ENCODE measurements at regions not wholly inside any gene's neighbourhood (a gene's known extent, or its start where the extent isn't known, plus 50 kb on each side); places are given as distances from the start of the nearest gene placed in this dataset.

DNA sequence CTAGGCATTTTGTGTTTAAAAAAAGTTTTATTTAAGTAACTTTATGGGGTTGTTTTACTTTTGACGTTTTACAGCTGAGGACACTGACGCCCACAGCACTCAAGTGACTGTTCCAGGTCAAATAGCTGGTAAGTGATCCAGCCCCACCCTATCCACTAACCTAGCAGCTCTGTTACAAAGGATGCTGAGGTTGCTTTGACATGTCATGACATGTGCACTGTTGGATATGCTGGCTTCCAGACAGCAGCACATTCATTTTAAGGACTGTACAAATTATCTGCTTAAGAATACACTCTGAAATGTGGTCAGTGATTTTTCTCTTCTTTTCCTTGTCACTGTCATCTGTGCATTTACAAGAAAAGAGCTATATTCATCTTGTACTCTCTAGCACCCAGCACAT is 417.5 kb downstream of the ZEB2 start:
- H3K4me3 ChIP-seq (ENCODE audit: low read length), result no peak overlapping the region
- no peak for TF ChIP-seq ZNF274 (IDR thresholded peaks at IDR 0.05; ENCODE audit: low read depth, low read length)

- H3K4me3 ChIP-seq (ENCODE audit: low read length), result no peak overlapping the region
- TF ChIP-seq ZNF274 (IDR thresholded peaks at IDR 0.05; ENCODE audit: low read depth, low read length), result no peak
These were observed 420.0 kb downstream of the ZEB2 start for GRCh38 chr2:144099780-144100377.

DNA sequence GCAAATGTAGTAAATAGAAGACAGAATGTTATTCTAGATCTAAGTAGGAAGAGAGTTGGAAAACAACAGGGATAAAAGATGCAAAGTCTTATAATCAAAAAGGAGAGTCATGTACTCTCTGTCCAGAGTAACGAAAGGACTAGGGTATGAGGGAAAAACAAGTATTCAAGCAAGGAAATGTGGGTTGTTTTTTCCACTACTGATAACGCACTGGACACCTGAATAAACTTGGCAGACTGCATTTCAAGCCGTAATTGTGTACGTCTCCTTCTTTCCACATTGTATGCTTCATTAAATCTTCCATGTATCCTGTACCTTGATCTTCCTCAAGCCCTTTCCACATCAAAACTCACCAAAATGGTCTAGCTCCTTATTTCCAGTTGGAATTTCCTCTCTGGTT is 420.6 kb downstream of the ZEB2 start:
- no peak overlapping the region for H3K4me3 ChIP-seq (ENCODE audit: low read length)
- TF ChIP-seq ZNF274 (IDR thresholded peaks at IDR 0.05; ENCODE audit: low read depth, low read length), result no peak

- TF ChIP-seq ZNF274 (IDR thresholded peaks at IDR 0.05; ENCODE audit: low read depth, low read length), result no peak
- no peak overlapping the region for H3K4me3 ChIP-seq (ENCODE audit: low read length)
These were observed 422.3 kb downstream of the ZEB2 start for GRCh38 chr2:144097440-144098225.

GRCh38 chr2:144096531-144096930 is 423.4 kb downstream of the ZEB2 start:
- no peak for TF ChIP-seq ZNF274 (IDR thresholded peaks at IDR 0.05; ENCODE audit: low read depth, low read length)
- no peak overlapping the region for H3K4me3 ChIP-seq (ENCODE audit: low read length)

DNA sequence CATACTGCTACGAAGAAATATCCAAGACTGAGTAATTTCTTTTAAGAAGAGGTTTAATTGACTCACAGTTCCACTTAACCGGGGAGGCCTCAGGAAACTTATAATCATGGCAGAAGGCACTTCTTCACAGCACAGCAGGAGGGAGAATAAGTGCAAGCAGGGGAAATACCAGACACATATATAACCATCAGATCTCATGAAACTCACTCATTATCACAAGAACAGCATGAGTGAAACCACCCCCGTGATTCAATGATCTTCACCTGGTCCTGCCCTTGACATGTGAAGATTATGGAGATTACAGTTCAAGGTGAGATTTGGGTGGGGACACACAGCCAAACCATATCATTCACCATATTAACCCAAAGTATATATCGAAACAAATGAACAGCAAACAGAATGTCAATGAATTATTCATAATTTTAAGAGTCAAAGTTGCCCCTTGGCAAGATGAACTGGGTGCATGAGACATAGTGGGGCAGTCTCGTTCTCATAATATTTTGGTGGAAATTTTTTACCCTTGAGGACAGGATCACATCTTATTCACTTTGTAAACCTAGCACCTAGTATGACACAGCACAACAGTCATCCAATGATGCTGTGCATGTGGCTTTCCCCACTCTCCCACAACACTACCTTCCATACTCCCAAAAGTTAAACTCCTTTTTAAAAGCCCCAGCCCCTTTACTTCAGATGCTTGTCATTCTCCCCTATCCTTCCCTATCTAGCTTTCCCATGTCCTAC is 425.3 kb downstream of the ZEB2 start:
- H3K4me3 ChIP-seq (ENCODE audit: low read length), result no peak overlapping the region
- no peak for TF ChIP-seq ZNF274 (IDR thresholded peaks at IDR 0.05; ENCODE audit: low read depth, low read length)

- no peak overlapping the region for H3K4me3 ChIP-seq (ENCODE audit: low read length)
- no peak for TF ChIP-seq ZNF274 (IDR thresholded peaks at IDR 0.05; ENCODE audit: low read depth, low read length)
These were observed 428.3 kb downstream of the ZEB2 start for GRCh38 chr2:144091622-144092021.

- H3K4me3 ChIP-seq (ENCODE audit: low read length), result no peak overlapping the region
- no peak for TF ChIP-seq ZNF274 (IDR thresholded peaks at IDR 0.05; ENCODE audit: low read depth, low read length)
These were observed 431.1 kb downstream of the ZEB2 start for GRCh38 chr2:144088863-144089262.

DNA sequence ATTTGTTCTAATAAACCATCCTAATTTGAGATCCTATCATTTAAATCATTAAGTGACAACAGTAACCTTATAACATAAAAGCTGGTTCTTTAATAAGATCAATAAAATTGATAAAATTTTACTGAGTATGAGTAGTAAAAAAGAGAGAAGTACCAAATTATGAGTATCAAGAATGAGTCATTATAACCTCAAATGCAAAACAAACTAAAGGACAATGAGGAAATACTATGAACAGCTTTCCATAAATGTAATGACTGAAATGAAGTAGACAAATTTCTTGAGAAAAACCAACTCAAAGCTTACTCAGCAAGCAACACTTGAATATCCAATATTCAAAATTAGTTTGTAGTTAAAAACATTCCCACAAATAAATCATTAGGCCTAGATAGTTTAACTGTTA is 433.0 kb downstream of the ZEB2 start:
- no peak for TF ChIP-seq ZNF274 (IDR thresholded peaks at IDR 0.05; ENCODE audit: low read depth, low read length)
- H3K4me3 ChIP-seq (ENCODE audit: low read length), result no peak overlapping the region

GRCh38 chr2:144085016-144085415 is 434.9 kb downstream of the ZEB2 start:
- TF ChIP-seq ZNF274 (IDR thresholded peaks at IDR 0.05; ENCODE audit: low read depth, low read length), result no peak
- H3K4me3 ChIP-seq (ENCODE audit: low read length), result no peak overlapping the region

DNA sequence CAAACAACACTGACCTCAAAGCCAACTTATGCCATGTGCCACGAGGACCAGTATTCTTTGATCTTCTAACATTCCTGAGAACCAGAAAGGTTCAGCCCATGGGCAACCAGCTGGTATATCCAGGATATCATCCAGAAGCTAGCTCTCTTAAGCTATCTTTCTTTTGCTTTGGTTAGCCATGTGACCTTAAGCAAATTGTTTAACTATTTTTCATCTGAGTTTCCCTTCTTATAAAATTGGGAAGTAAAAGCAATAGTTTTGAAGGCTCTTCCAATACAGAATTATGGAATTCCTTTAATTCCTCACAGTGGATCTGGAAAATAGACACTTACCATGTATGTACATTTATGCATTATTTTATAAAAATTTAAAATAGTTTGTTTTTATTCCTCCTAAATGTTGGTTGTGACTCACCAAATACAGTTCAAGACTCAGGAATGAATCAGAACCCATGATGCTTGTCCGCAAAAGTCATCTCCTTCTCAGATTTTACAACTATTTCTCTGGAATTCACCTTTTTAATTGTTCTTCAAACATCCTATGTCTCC is 435.7 kb downstream of the ZEB2 start:
- H3K4me3 ChIP-seq (ENCODE audit: low read length), result no peak overlapping the region
- TF ChIP-seq ZNF274 (IDR thresholded peaks at IDR 0.05; ENCODE audit: low read depth, low read length), result no peak

- no peak overlapping the region for H3K4me3 ChIP-seq (ENCODE audit: low read length)
- no peak for TF ChIP-seq ZNF274 (IDR thresholded peaks at IDR 0.05; ENCODE audit: low read depth, low read length)
These were observed 436.7 kb downstream of the ZEB2 start for GRCh38 chr2:144083211-144083610.

- H3K4me3 ChIP-seq (ENCODE audit: low read length), result no peak overlapping the region
- TF ChIP-seq ZNF274 (IDR thresholded peaks at IDR 0.05; ENCODE audit: low read depth, low read length), result no peak
These were observed 437.1 kb downstream of the ZEB2 start for GRCh38 chr2:144082777-144083176.

- no peak overlapping the region for H3K4me3 ChIP-seq (ENCODE audit: low read length)
- TF ChIP-seq ZNF274 (IDR thresholded peaks at IDR 0.05; ENCODE audit: low read depth, low read length), result no peak
These were observed 437.6 kb downstream of the ZEB2 start for GRCh38 chr2:144082327-144082726.

DNA sequence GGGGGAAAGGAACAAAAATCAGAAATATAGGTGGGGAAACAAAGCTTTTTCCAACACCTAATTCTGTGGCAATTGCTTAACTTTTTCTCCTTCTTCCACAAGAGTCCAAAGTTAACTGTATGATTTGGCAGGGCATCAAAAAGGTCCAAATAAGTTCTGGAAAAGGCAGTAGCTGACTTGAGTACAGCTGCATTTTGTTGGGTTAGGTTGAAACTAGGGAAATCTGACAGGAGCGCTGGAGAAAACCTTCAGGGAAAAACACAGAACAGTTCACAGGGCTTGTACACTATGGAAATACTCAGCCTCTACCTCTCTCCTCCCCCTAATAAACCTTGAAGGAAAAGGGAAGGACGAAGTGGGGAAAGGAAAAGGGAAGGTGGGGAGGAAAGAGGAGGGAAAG is 438.6 kb downstream of the ZEB2 start:
- TF ChIP-seq ZNF274 (IDR thresholded peaks at IDR 0.05; ENCODE audit: low read depth, low read length), result no peak

More for the DNA sequence above, 438.6 kb downstream of the ZEB2 start:
- H3K4me3 ChIP-seq (ENCODE audit: low read length), result no peak overlapping the region

Measured in GM08714 (cell line).